Astrocyte (in vitro differentiated cells and primary cell): ENCODE measurements at regions not wholly inside any gene's neighbourhood (a gene's known extent, or its start where the extent isn't known, plus 50 kb on each side); places are given as distances from the start of the nearest gene placed in this dataset.

Experiments used
- DNase-seq: peaks from one replicate; pipeline ENCODE4 v3.0.0-alpha.2; 2010; ENCODE audit warnings: low read depth
- FAIRE-seq: peaks from 2 replicates; lab custom pipeline; 2011; peaks lifted over from hg19 to GRCh38; lab: Jason Lieb, UNC
- H2AFZ ChIP-seq: 2 replicates; pipeline ENCODE4 v1.6.0; 2012; ENCODE audit warnings: low read depth, low read length, inconsistent platforms
- H3K27ac ChIP-seq: 2 replicates; pipeline ENCODE4 v1.5.1; 2011; ENCODE audit warnings: low read depth, low read length, inconsistent platforms
- H3K27me3 ChIP-seq: 2 replicates; pipeline ENCODE4 v1.6.0; 2011; ENCODE audit warnings: low read length, inconsistent platforms; ENCODE audit not compliant: insufficient read depth
- H3K36me3 ChIP-seq: 2 replicates; pipeline ENCODE4 v1.5.1; 2011; ENCODE audit warnings: low read length, inconsistent platforms; ENCODE audit not compliant: insufficient read depth
- H3K4me1 ChIP-seq: 2 replicates; pipeline ENCODE4 v1.5.1; 2011; ENCODE audit warnings: low read length, inconsistent platforms; ENCODE audit not compliant: insufficient read depth
- H3K4me2 ChIP-seq: 2 replicates; pipeline ENCODE4 v1.6.0; 2012; ENCODE audit warnings: low read length, inconsistent platforms
- H3K4me3 ChIP-seq: 2 replicates; pipeline ENCODE4 v1.5.1; 2011; ENCODE audit warnings: low read depth, mild to moderate bottlenecking, low read length, inconsistent platforms; ENCODE audit not compliant: insufficient read depth
- H3K79me2 ChIP-seq: 2 replicates; pipeline ENCODE4 v1.6.0; 2012; ENCODE audit warnings: mild to moderate bottlenecking, low read length, inconsistent platforms; ENCODE audit not compliant: insufficient read depth
- H3K9ac ChIP-seq: 2 replicates; pipeline ENCODE4 v1.6.0; 2012; ENCODE audit warnings: mild to moderate bottlenecking, low read length, inconsistent platforms
- H3K9me3 ChIP-seq: 2 replicates; pipeline ENCODE4 v1.5.1; 2012; ENCODE audit warnings: low read depth, mild to moderate bottlenecking, low read length, inconsistent platforms; ENCODE audit not compliant: insufficient read depth
- H4K20me1 ChIP-seq: 2 replicates; pipeline ENCODE4 v1.6.0; 2012; ENCODE audit warnings: low read length, inconsistent platforms; ENCODE audit not compliant: insufficient read depth
- H3K27ac Mint-ChIP-seq: one replicate; pipeline ENCODE4 v1.8.0; 2021; ENCODE audit warnings: mild to moderate bottlenecking, mixed read lengths; ENCODE audit not compliant: unreplicated experiment
- H3K27me3 Mint-ChIP-seq: one replicate; pipeline ENCODE4 v1.8.0; 2021; ENCODE audit warnings: low read depth, mixed read lengths; ENCODE audit not compliant: unreplicated experiment
- H3K36me3 Mint-ChIP-seq: one replicate; pipeline ENCODE4 v1.8.0; 2021; ENCODE audit warnings: low read depth, mixed read lengths; ENCODE audit not compliant: unreplicated experiment
- H3K4me1 Mint-ChIP-seq: one replicate; pipeline ENCODE4 v1.8.0; 2021; ENCODE audit warnings: low read depth, mixed read lengths; ENCODE audit not compliant: unreplicated experiment
- H3K4me3 Mint-ChIP-seq: one replicate; pipeline ENCODE4 v1.8.0; 2021; ENCODE audit warnings: mild to moderate bottlenecking, moderate library complexity, mixed read lengths; ENCODE audit not compliant: unreplicated experiment
- H3K9me3 Mint-ChIP-seq: one replicate; pipeline ENCODE4 v1.8.0; 2021; ENCODE audit warnings: mild to moderate bottlenecking, mixed read lengths; ENCODE audit not compliant: unreplicated experiment
- EZH2 ChIP-seq: IDR thresholded peaks from 2 replicates; pipeline ENCODE4 v1.6.1; 2012; ENCODE audit warnings: mild to moderate bottlenecking, low read length, inconsistent platforms; ENCODE audit not compliant: insufficient read depth
- TF ChIP-seq, protein P1 (sequence below): IDR thresholded peaks from 2 replicates; pipeline ENCODE4 v1.5.1; 2011; ENCODE audit warnings: low read depth, mild to moderate bottlenecking, inconsistent platforms, low read length, moderate library complexity; ENCODE audit not compliant: insufficient read depth

DNA sequence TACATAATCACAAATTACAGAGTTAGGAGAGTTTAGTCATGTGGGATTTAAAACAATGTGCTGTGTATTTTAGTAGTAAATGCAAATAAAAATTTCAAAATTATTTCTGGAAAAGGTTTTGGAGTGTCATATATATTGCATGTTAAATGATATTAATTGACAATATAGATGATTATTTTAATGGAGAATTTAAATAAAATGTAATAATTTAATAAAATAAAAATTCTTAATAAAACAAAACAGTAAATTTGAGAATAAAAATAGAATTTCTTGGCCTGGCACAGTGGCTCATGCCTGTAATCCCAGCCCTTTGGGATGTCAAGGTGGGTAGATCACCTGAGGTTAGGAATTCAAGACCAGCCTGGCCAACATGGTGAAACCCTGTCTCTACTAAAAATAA is 1442.8 kb upstream of the ALCAM start:
- H3K4me3 ChIP-seq: no peak overlapping the region
- H3K27me3 ChIP-seq: no peaks in the 10 kb centered on the region
- H3K4me1 ChIP-seq: no peaks in the 10 kb centered on the region
- H3K36me3 ChIP-seq: no peaks in the 10 kb centered on the region
- FAIRE-seq (no peak), DNase-seq (no peak)
- no peak overlapping the region for H3K9ac ChIP-seq
- H3K9me3 ChIP-seq: no peaks in the 10 kb centered on the region
- Mint-ChIP-seq H3K36me3 (no peaks in the 10 kb centered on the region), H3K27ac (no peak overlapping the region), H3K4me1 (no peaks in the 10 kb centered on the region), H3K4me3 (no peak overlapping the region), H3K27me3 (no peaks in the 10 kb centered on the region), H3K9me3 (no peaks in the 10 kb centered on the region)
- TF ChIP-seq, protein P1, sequence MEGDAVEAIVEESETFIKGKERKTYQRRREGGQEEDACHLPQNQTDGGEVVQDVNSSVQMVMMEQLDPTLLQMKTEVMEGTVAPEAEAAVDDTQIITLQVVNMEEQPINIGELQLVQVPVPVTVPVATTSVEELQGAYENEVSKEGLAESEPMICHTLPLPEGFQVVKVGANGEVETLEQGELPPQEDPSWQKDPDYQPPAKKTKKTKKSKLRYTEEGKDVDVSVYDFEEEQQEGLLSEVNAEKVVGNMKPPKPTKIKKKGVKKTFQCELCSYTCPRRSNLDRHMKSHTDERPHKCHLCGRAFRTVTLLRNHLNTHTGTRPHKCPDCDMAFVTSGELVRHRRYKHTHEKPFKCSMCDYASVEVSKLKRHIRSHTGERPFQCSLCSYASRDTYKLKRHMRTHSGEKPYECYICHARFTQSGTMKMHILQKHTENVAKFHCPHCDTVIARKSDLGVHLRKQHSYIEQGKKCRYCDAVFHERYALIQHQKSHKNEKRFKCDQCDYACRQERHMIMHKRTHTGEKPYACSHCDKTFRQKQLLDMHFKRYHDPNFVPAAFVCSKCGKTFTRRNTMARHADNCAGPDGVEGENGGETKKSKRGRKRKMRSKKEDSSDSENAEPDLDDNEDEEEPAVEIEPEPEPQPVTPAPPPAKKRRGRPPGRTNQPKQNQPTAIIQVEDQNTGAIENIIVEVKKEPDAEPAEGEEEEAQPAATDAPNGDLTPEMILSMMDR: no peak
- TF ChIP-seq EZH2: no peak
- no peak overlapping the region for H2AFZ ChIP-seq
- H3K27ac ChIP-seq: no peak overlapping the region
- no peaks in the 10 kb centered on the region for H3K79me2 ChIP-seq
- no peak overlapping the region for H3K4me2 ChIP-seq
- H4K20me1 ChIP-seq: no peaks in the 10 kb centered on the region

DNA sequence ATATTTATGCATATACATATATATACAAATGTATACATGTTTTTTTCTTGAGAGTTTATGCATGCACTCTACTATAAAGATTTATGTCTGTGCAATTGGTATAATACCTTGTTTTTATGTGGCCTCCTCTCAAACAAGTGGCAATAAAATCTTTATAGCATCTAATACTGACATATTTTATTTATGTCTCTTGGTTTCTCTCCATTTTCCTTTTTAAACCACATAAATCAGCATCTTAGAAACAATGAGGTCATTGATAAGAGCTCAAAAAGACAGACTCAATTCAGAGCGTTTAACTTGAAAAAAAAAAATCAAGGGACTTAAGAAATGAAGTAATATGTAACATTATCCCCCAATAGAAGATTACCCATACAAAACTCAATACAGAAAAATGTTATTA is 1442.2 kb upstream of the ALCAM start:
- Histone ChIP-seq H2AFZ (no peak overlapping the region), H3K4me1 (no peaks in the 10 kb centered on the region), H3K36me3 (no peaks in the 10 kb centered on the region), H3K27ac (no peak overlapping the region), H3K79me2 (no peaks in the 10 kb centered on the region), H3K4me2 (no peak overlapping the region), H4K20me1 (no peaks in the 10 kb centered on the region), H3K9me3 (no peaks in the 10 kb centered on the region), H3K9ac (no peak overlapping the region), H3K4me3 (no peak overlapping the region), H3K27me3 (no peaks in the 10 kb centered on the region)
- Mint-ChIP-seq H3K4me1 (peaks cover 4% of the 10 kb centered on the region), H3K4me3 (no peak overlapping the region), H3K27me3 (no peaks in the 10 kb centered on the region), H3K9me3 (no peaks in the 10 kb centered on the region), H3K27ac (no peak overlapping the region), H3K36me3 (no peaks in the 10 kb centered on the region)
- no peak for DNase-seq
- no peak for FAIRE-seq
- TF ChIP-seq EZH2: no peak

DNA sequence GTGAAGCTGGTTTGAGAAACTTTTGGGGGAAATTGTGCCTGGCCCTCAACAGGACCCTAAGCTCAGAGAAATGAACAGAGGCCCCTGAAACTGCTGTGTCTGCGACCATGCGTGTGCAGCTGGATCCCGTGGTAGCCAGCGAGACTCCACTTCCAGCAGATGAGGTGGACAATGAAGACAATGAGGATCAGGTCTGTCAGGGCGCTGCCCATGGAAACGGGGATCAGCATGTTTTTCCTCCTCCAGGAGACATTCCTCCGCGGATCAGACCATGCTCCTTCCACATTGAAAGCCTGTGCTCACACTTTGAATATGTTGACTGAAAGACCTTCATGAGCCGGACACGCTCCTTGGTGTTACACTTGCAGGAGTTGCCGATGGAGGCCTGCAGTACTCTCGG is 1439.8 kb upstream of the ALCAM start:
- DNase-seq (no peak), FAIRE-seq (no peak)
- no peaks in the 10 kb centered on the region for H3K36me3 Mint-ChIP-seq
- Histone ChIP-seq H2AFZ (no peak overlapping the region), H3K79me2 (no peaks in the 10 kb centered on the region), H3K27me3 (no peaks in the 10 kb centered on the region), H3K36me3 (no peaks in the 10 kb centered on the region), H3K4me3 (no peak overlapping the region), H3K9me3 (no peaks in the 10 kb centered on the region), H3K27ac (no peak overlapping the region), H3K4me2 (no peak overlapping the region), H3K9ac (no peak overlapping the region), H4K20me1 (no peaks in the 10 kb centered on the region), H3K4me1 (no peaks in the 10 kb centered on the region)
- no peak overlapping the region for H3K4me3 Mint-ChIP-seq
- peaks cover 4% of the 10 kb centered on the region for H3K4me1 Mint-ChIP-seq
- H3K27ac Mint-ChIP-seq: no peak overlapping the region
- no peaks in the 10 kb centered on the region for H3K27me3 Mint-ChIP-seq
- H3K9me3 Mint-ChIP-seq: no peaks in the 10 kb centered on the region
- TF ChIP-seq, protein P1: no peak
- no peak for TF ChIP-seq EZH2
